GM06990 (cell line): ENCODE measurements at regions not wholly inside any gene's neighbourhood (a gene's known extent, or its start where the extent isn't known, plus 50 kb on each side); places are given as distances from the start of the nearest gene placed in this dataset.

Experiments used
- DNase-seq: peaks from one replicate; pipeline ENCODE4 v3.0.0-alpha.2; 2011; ENCODE audit not compliant: insufficient read length; ENCODE audit errors: extremely low read depth
- H3K27me3 ChIP-seq: replicated peaks from 2 replicates; pipeline ENCODE4 v1.6.0; 2011; ENCODE audit warnings: low read length; ENCODE audit not compliant: control insufficient read depth, insufficient read depth
- H3K36me3 ChIP-seq: 2 replicates; pipeline ENCODE4 v1.5.1; 2011; ENCODE audit warnings: low read length; ENCODE audit not compliant: control insufficient read depth, insufficient read depth
- H3K4me3 ChIP-seq: replicated peaks from 2 replicates; pipeline ENCODE4 v1.5.1; 2011; ENCODE audit warnings: low read depth, mild to moderate bottlenecking, control low read depth, low read length
- CTCF ChIP-seq: IDR thresholded peaks from 2 replicates; pipeline ENCODE4 v1.5.1; 2011; ENCODE audit warnings: low read length, control low read depth, mild to moderate bottlenecking, inconsistent platforms; ENCODE audit not compliant: insufficient read depth, poor library complexity, severe bottlenecking

GRCh38 chr6:9373308-9373707 lies 938.0 kb upstream of the SLC35B3 start:
- no peak for DNase-seq
- H3K27me3 ChIP-seq, result no peaks in the 10 kb centered on the region
- no peak overlapping the region for H3K4me3 ChIP-seq
- H3K36me3 ChIP-seq, result no peaks in the 10 kb centered on the region
- TF ChIP-seq CTCF, result no peak

GRCh38 chr6:9370480-9370879 lies 935.1 kb upstream of the SLC35B3 start:
- H3K4me3 ChIP-seq, result no peak overlapping the region
- TF ChIP-seq CTCF, result no peak
- H3K27me3 ChIP-seq, result no peaks in the 10 kb centered on the region
- H3K36me3 ChIP-seq, result no peaks in the 10 kb centered on the region
- no peak for DNase-seq

- H3K36me3 ChIP-seq, result no peaks in the 10 kb centered on the region
- DNase-seq, result no peak
- H3K27me3 ChIP-seq, result no peaks in the 10 kb centered on the region
- no peak for TF ChIP-seq CTCF
- no peak overlapping the region for H3K4me3 ChIP-seq
Observed at GRCh38 chr6:9365378-9365777, 930.0 kb upstream of the SLC35B3 start.

- Histone ChIP-seq H3K27me3 (no peaks in the 10 kb centered on the region), H3K36me3 (no peaks in the 10 kb centered on the region), H3K4me3 (no peak overlapping the region)
- DNase-seq, result no peak
- no peak for TF ChIP-seq CTCF
Observed at GRCh38 chr6:9361749-9362148, 926.4 kb upstream of the SLC35B3 start.

GRCh38 chr6:9360881-9361280 lies 925.5 kb upstream of the SLC35B3 start:
- DNase-seq, result no peak
- Histone ChIP-seq H3K4me3 (no peak overlapping the region), H3K36me3 (no peaks in the 10 kb centered on the region), H3K27me3 (no peaks in the 10 kb centered on the region)
- TF ChIP-seq CTCF, result no peak

- TF ChIP-seq CTCF, result no peak
- Histone ChIP-seq H3K27me3 (no peaks in the 10 kb centered on the region), H3K36me3 (no peaks in the 10 kb centered on the region), H3K4me3 (no peak overlapping the region)
- no peak for DNase-seq
Observed at GRCh38 chr6:9347608-9348007, 912.3 kb upstream of the SLC35B3 start.
